Hepatocyte (in vitro differentiated cells): ENCODE measurements at regions not wholly inside any gene's neighbourhood (a gene's known extent, or its start where the extent isn't known, plus 50 kb on each side); places are given as distances from the start of the nearest gene placed in this dataset.

Experiments used
- DNase-seq: peaks from one replicate; pipeline ENCODE4 v3.0.0-alpha.2; 2016; ENCODE audit warnings: low spot score
- H2AFZ ChIP-seq: fragments of 200-600 bp; sonication (generic); 2 replicates; pipeline ENCODE4 v1.6.0; 2016; ENCODE audit warnings: antibody characterized with exemption, mild to moderate bottlenecking
- H3K27ac ChIP-seq: fragments of 200-600 bp; sonication (generic); 2 replicates; pipeline ENCODE4 v1.5.1; 2016; ENCODE audit warnings: mild to moderate bottlenecking
- H3K27me3 ChIP-seq: fragments of 200-600 bp; sonication (generic); 2 replicates; pipeline ENCODE4 v1.6.1; 2016
- H3K36me3 ChIP-seq: fragments of 200-600 bp; sonication (generic); replicated peaks from 2 replicates; pipeline ENCODE4 v1.5.1; 2016; ENCODE audit warnings: low read depth; ENCODE audit not compliant: insufficient read depth
- H3K4me1 ChIP-seq: fragments of 200-600 bp; sonication (generic); 2 replicates; pipeline ENCODE4 v1.5.1; 2016; ENCODE audit warnings: mild to moderate bottlenecking, moderate library complexity; ENCODE audit not compliant: insufficient read depth
- H3K4me2 ChIP-seq: fragments of 200-600 bp; sonication (generic); 2 replicates; pipeline ENCODE4 v1.6.0; 2016
- H3K4me3 ChIP-seq: fragments of 200-600 bp; sonication (generic); 2 replicates; pipeline ENCODE4 v1.5.1; 2016; ENCODE audit warnings: mild to moderate bottlenecking
- H3K79me2 ChIP-seq: fragments of 200-600 bp; sonication (generic); 2 replicates; pipeline ENCODE4 v1.6.0; 2017; ENCODE audit warnings: mild to moderate bottlenecking
- H3K9me2 ChIP-seq: fragments of 200-600 bp; sonication (generic); replicated peaks from 2 replicates; pipeline ENCODE4 v1.6.0; 2017; ENCODE audit warnings: mild to moderate bottlenecking; ENCODE audit not compliant: insufficient read depth
- H3K9me3 ChIP-seq: fragments of 200-600 bp; sonication (generic); 2 replicates; pipeline ENCODE4 v1.5.1; 2016; ENCODE audit warnings: low read depth, mild to moderate bottlenecking
- H4K20me1 ChIP-seq: fragments of 200-600 bp; sonication (generic); 2 replicates; pipeline ENCODE4 v1.6.0; 2016; ENCODE audit warnings: mild to moderate bottlenecking; ENCODE audit not compliant: insufficient read depth, poor library complexity, severe bottlenecking
- CTCF ChIP-seq: fragments of 200-600 bp; sonication (generic); IDR thresholded peaks from 2 replicates; pipeline ENCODE4 v1.5.1; 2016; ENCODE audit warnings: antibody characterized with exemption, mild to moderate bottlenecking; ENCODE audit not compliant: poor library complexity
- EZH2 ChIP-seq: fragments of 200-600 bp; sonication (generic); IDR thresholded peaks from 2 replicates; pipeline ENCODE4 v1.6.1; 2016; ENCODE audit warnings: antibody characterized with exemption, mild to moderate bottlenecking, borderline replicate concordance
- EZH2phosphoT487 ChIP-seq: fragments of 200-600 bp; sonication (generic); IDR thresholded peaks from one replicate; pipeline ENCODE4 v1.6.1; 2018; ENCODE audit warnings: antibody characterized with exemption, mild to moderate bottlenecking, low read depth, moderate library complexity; ENCODE audit not compliant: unreplicated experiment, severe bottlenecking
- WGBS: methylation state at CpG from one replicate; pipeline ENCODE4 v1.1.6; 2016; ENCODE audit warnings: low lambda C conversion rate; ENCODE audit errors: missing lambda C conversion rate; 5-methylcytosine and 5-hydroxymethylcytosine counted together

- H3K4me2 ChIP-seq = no peak overlapping the region
- H3K36me3 ChIP-seq = no peaks in the 10 kb centered on the region
- no peak overlapping the region for H3K27ac ChIP-seq
- no peaks in the 10 kb centered on the region for H3K27me3 ChIP-seq
- no peak for TF ChIP-seq EZH2phosphoT487
- 61% methylated on average over 2 of the region's 2 CpGs for WGBS
- no peaks in the 10 kb centered on the region for H3K9me2 ChIP-seq
- no peak overlapping the region for H2AFZ ChIP-seq
- no peaks in the 10 kb centered on the region for H3K4me1 ChIP-seq
- no peaks in the 10 kb centered on the region for H4K20me1 ChIP-seq
- H3K4me3 ChIP-seq = no peak overlapping the region
- no peaks in the 10 kb centered on the region for H3K9me3 ChIP-seq
- no peak for DNase-seq
- no peaks in the 10 kb centered on the region for H3K79me2 ChIP-seq
Measured at GRCh38 chr12:86376052-86376451, 119.9 kb upstream of the MGAT4C start.

- no peaks in the 10 kb centered on the region for H4K20me1 ChIP-seq
- no peak overlapping the region for H3K27ac ChIP-seq
Measured at GRCh38 chr12:86373813-86374212, 117.6 kb upstream of the MGAT4C start.

DNA sequence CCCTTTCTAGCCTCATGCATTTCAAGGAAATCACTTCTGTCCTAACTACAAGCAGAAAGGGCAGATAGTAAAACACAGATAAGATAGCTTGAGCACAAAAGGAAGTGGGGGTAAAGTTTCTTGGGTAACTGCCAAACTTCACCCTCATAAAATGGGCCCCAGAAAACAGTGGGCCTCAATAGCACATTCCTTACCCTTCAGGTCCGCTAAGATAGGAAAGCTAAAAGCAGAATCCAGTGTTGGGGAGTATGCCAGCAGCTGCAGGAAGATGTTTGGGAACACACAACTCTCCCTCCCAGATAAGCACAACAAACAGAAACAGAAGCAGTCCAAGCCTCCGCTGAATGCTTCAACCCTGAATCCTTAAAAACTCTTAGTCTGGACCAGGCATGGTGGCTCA, 110.9 kb upstream of the MGAT4C start:
- Histone ChIP-seq H3K36me3 (no peaks in the 10 kb centered on the region), H3K27ac (no peak overlapping the region), H3K27me3 (no peaks in the 10 kb centered on the region), H3K79me2 (no peaks in the 10 kb centered on the region), H3K9me3 (no peaks in the 10 kb centered on the region), H4K20me1 (no peaks in the 10 kb centered on the region), H3K4me3 (no peak overlapping the region), H3K4me2 (peak overlapping the region; percentile 18), H3K9me2 (no peaks in the 10 kb centered on the region), H3K4me1 (no peaks in the 10 kb centered on the region), H2AFZ (no peak overlapping the region)
- no peak for DNase-seq
- TF ChIP-seq EZH2phosphoT487 (no peak), EZH2 (no peak), CTCF (no peak)
- 20% methylated on average over 2 of the region's 2 CpGs for WGBS

More at GRCh38 chr12:86373813-86374212, 117.6 kb upstream of the MGAT4C start:
- no peaks in the 10 kb centered on the region for H3K9me3 ChIP-seq
- H3K79me2 ChIP-seq = no peaks in the 10 kb centered on the region
- H3K9me2 ChIP-seq = no peaks in the 10 kb centered on the region
- H2AFZ ChIP-seq = no peak overlapping the region
- TF ChIP-seq EZH2phosphoT487 (no peak), CTCF (no peak), EZH2 (no peak)
- H3K36me3 ChIP-seq = no peaks in the 10 kb centered on the region
- 77% methylated on average over 1 of the region's 1 CpG for WGBS
- H3K4me3 ChIP-seq = no peak overlapping the region
- no peaks in the 10 kb centered on the region for H3K4me1 ChIP-seq
- H3K27me3 ChIP-seq = no peaks in the 10 kb centered on the region
- DNase-seq = no peak
- H3K4me2 ChIP-seq = no peak overlapping the region

DNA sequence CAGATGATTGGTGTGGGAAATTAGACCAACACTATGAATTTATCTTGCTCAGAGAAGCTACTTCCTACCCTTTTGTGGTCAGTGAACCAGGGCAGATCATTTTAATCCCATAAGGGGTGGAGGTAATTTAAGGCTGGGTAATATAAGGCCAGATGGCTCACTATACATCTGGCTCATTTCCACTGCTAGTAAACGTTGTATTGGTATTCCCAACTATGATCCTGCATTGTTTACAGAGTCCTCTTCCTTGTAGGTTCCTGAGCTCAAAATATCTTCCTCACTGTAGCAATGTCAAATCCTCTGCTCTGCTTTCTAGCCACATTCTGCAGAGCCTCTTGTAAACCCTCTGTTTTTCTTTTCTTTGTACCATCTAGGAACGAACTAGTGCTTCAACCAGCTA, 93.0 kb upstream of the MGAT4C start:
- no peaks in the 10 kb centered on the region for H3K27me3 ChIP-seq
- TF ChIP-seq CTCF (no peak), EZH2phosphoT487 (no peak)
- no peaks in the 10 kb centered on the region for H3K36me3 ChIP-seq
- no peak for DNase-seq
- no peaks in the 10 kb centered on the region for H3K9me3 ChIP-seq
- peaks cover 5% of the 10 kb centered on the region for H3K4me1 ChIP-seq
- H3K79me2 ChIP-seq = no peaks in the 10 kb centered on the region
- H3K27ac ChIP-seq = no peak overlapping the region
- WGBS = 37% methylated on average over 2 of the region's 2 CpGs
- H3K4me3 ChIP-seq = no peak overlapping the region
- H3K4me2 ChIP-seq = no peak overlapping the region
- no peaks in the 10 kb centered on the region for H3K9me2 ChIP-seq
- H2AFZ ChIP-seq = peak overlapping the region; percentile 26
- no peaks in the 10 kb centered on the region for H4K20me1 ChIP-seq
